WTC11 (cell line): ENCODE measurements at regions not wholly inside any gene's neighbourhood (a gene's known extent, or its start where the extent isn't known, plus 50 kb on each side); places are given as distances from the start of the nearest gene placed in this dataset.

Source experiments
- CTCF ChIP-seq: fragments of 200-600 bp; IDR thresholded peaks from 2 replicates; pipeline ENCODE4 v1.8.0; 2022; ENCODE audit warnings: antibody characterized with exemption
- SMAD3 ChIP-seq: sonication (generic); formaldehyde crosslinking; IDR thresholded peaks from 2 replicates; pipeline ENCODE4 v1.8.0; 2022; ENCODE audit warnings: missing genetic modification reagents, mild to moderate bottlenecking, borderline replicate concordance
- SP1 ChIP-seq: sonication (generic); formaldehyde crosslinking; conservative IDR thresholded peaks from 2 replicates; pipeline ENCODE4 v1.8.1; 2022; ENCODE audit warnings: missing genetic modification reagents
- TF ChIP-seq, protein P1 (sequence below): fragments of 250-450 bp; sonication (Bioruptor Pico); IDR thresholded peaks from 2 replicates; pipeline ENCODE4 v2.1.2; 2022; ENCODE audit warnings: mild to moderate bottlenecking, moderate library complexity
- TF ChIP-seq, protein P2 (sequence below): sonication (generic); formaldehyde crosslinking; IDR thresholded peaks from 2 replicates; pipeline ENCODE4 v1.8.1; 2023; ENCODE audit warnings: mild to moderate bottlenecking, moderate library complexity, missing genetic modification reagents

GRCh38 chr3:68523330-68523729 is 409.0 kb downstream of the TAFA4 start:
- TF ChIP-seq CTCF (no peak), SMAD3 (CRISPR knock-in tag) (no peak), SP1 (no peak)
- TF ChIP-seq, protein P1, sequence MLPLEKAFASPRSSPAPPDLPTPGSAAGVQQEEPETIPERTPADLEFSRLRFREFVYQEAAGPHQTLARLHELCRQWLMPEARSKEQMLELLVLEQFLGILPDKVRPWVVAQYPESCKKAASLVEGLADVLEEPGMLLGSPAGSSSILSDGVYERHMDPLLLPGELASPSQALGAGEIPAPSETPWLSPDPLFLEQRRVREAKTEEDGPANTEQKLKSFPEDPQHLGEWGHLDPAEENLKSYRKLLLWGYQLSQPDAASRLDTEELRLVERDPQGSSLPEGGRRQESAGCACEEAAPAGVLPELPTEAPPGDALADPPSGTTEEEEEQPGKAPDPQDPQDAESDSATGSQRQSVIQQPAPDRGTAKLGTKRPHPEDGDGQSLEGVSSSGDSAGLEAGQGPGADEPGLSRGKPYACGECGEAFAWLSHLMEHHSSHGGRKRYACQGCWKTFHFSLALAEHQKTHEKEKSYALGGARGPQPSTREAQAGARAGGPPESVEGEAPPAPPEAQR (CRISPR knock-in tag): no peak
- TF ChIP-seq, protein P2, sequence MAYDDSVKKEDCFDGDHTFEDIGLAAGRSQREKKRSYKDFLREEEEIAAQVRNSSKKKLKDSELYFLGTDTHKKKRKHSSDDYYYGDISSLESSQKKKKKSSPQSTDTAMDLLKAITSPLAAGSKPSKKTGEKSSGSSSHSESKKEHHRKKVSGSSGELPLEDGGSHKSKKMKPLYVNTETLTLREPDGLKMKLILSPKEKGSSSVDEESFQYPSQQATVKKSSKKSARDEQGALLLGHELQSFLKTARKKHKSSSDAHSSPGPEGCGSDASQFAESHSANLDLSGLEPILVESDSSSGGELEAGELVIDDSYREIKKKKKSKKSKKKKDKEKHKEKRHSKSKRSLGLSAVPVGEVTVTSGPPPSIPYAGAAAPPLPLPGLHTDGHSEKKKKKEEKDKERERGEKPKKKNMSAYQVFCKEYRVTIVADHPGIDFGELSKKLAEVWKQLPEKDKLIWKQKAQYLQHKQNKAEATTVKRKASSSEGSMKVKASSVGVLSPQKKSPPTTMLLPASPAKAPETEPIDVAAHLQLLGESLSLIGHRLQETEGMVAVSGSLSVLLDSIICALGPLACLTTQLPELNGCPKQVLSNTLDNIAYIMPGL (CRISPR knock-in tag): no peak
